ENCODE measurements at regions not wholly inside any gene's neighbourhood (a gene's known extent, or its start where the extent isn't known, plus 50 kb on each side); places are given as distances from the start of the nearest gene placed in this dataset.

- POLR2A ChIA-PET = no interaction called here
- Mint-ChIP-seq H3K27ac (no peak overlapping the region), H3K27me3 (no peaks in the 10 kb centered on the region), H3K4me1 (peaks cover 29% of the 10 kb centered on the region), H3K36me3 (ENCODE audit: low read depth) (peaks cover 15% of the 10 kb centered on the region), H3K4me3 (no peak overlapping the region), H3K9me3 (ENCODE audit: low read depth) (peaks cover 12% of the 10 kb centered on the region)
- intact Hi-C loops (cut with DNase I, micrococcal nuclease) = loop anchor here in 1 of 2 experiments (2.0 kb wide), 1 partner anchor 420 kb away; no protein-coding TSS in a partner anchor
- no peak for DNase-seq
- no peak for ATAC-seq
- CTCF ChIA-PET = interaction anchor here (1.0 kb wide), 1 partner anchor 29 kb away, joined by 3 read pairs; no protein-coding TSS in a partner anchor
Observed at GRCh38 chr3:106004826-106005225, 136.0 kb upstream of the CBLB start.

DNA sequence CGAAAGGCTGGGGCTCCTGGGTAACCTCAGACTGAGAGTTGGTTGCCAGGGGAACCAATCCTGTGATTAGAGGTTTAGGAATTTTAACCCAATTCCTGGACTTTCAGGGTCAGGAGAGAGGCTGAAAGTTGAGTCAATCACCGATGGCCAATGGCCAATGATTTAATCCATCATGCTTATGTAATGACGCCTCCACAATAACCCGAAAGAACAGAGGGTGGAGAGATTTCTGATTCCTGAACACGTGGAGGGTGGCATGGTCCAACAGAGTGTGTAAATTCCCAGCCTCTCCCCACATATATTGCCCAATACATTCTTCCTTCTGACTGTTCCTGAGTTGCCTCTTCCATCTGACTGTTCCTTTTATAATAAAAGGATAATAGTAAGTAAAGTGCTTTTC is 137.2 kb upstream of the CBLB start:
- ChIA-PET CTCF (no interaction called here), POLR2A (no interaction called here)
- peaks cover 8% of the 10 kb centered on the region for H3K9me3 Mint-ChIP-seq (ENCODE audit: low read depth)
- intact Hi-C loops (cut with DNase I, micrococcal nuclease) = no loop called here
- H3K4me1 Mint-ChIP-seq = peaks cover 41% of the 10 kb centered on the region
- ATAC-seq (no peak), DNase-seq (no peak)
- H3K4me3 Mint-ChIP-seq = no peak overlapping the region
- H3K27ac Mint-ChIP-seq = no peak overlapping the region
- H3K36me3 Mint-ChIP-seq (ENCODE audit: low read depth) = peaks cover 20% of the 10 kb centered on the region
- no peaks in the 10 kb centered on the region for H3K27me3 Mint-ChIP-seq

GRCh38 chr3:106006571-106006970 is 137.8 kb upstream of the CBLB start:
- Mint-ChIP-seq H3K27me3 (no peaks in the 10 kb centered on the region), H3K36me3 (ENCODE audit: low read depth) (peaks cover 20% of the 10 kb centered on the region), H3K9me3 (ENCODE audit: low read depth) (peaks cover 8% of the 10 kb centered on the region), H3K4me1 (peaks cover 47% of the 10 kb centered on the region), H3K27ac (no peak overlapping the region), H3K4me3 (no peak overlapping the region)
- ChIA-PET POLR2A (no interaction called here), CTCF (interaction anchor here (0.6 kb wide), 1 partner anchor 178 kb away, joined by 3 read pairs; no protein-coding TSS in a partner anchor)
- intact Hi-C loops (cut with DNase I, micrococcal nuclease) = no loop called here
- ATAC-seq = no peak
- no peak for DNase-seq

DNA sequence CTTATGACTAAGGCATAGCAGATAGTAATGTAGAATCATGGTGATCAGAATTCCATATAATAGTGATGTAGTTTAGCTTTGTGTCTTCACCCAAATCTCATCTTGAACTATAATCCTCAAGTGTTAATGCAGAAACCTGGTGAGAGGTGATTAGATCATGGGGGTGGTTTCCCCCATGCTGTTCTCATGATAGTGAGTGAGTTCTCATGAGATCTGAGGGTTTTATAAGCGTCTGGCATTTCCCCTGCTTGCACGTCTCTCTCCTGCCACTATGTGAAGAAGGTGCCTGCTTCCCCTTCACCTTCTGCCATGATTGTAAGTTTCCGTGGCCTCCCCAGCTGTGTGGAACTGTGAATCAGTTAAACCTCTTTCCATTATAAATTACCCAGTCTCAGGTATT is 138.7 kb upstream of the CBLB start:
- CTCF ChIA-PET = no interaction called here
- H3K4me1 Mint-ChIP-seq = peaks cover 51% of the 10 kb centered on the region

GRCh38 chr3:106008766-106009165 is 140.0 kb upstream of the CBLB start:
- Mint-ChIP-seq H3K4me1 (peaks cover 53% of the 10 kb centered on the region), H3K27me3 (no peaks in the 10 kb centered on the region), H3K27ac (no peak overlapping the region), H3K4me3 (no peak overlapping the region), H3K9me3 (ENCODE audit: low read depth) (peaks cover 11% of the 10 kb centered on the region), H3K36me3 (ENCODE audit: low read depth) (peaks cover 22% of the 10 kb centered on the region)
- ATAC-seq (no peak), DNase-seq (no peak)
- ChIA-PET POLR2A (no interaction called here), CTCF (no interaction called here)
- intact Hi-C loops (cut with DNase I, micrococcal nuclease) = no loop called here

More for the DNA sequence above, 138.7 kb upstream of the CBLB start:
- DNase-seq (peak; percentile 35), ATAC-seq (no peak)
- no peak overlapping the region for H3K27ac Mint-ChIP-seq
- POLR2A ChIA-PET = no interaction called here
- peaks cover 22% of the 10 kb centered on the region for H3K36me3 Mint-ChIP-seq (ENCODE audit: low read depth)
- no peaks in the 10 kb centered on the region for H3K27me3 Mint-ChIP-seq
- intact Hi-C loops (cut with DNase I, micrococcal nuclease) = no loop called here
- peaks cover 10% of the 10 kb centered on the region for H3K9me3 Mint-ChIP-seq (ENCODE audit: low read depth)
- no peak overlapping the region for H3K4me3 Mint-ChIP-seq

GRCh38 chr3:106010829-106011228 is 142.0 kb upstream of the CBLB start:
- H3K27me3 Mint-ChIP-seq = no peaks in the 10 kb centered on the region
- H3K36me3 Mint-ChIP-seq (ENCODE audit: low read depth) = peaks cover 27% of the 10 kb centered on the region
- H3K4me3 Mint-ChIP-seq = peak overlapping the region; percentile 21
- H3K4me1 Mint-ChIP-seq = peaks cover 57% of the 10 kb centered on the region
- ATAC-seq = peak; percentile 78
- intact Hi-C loops (cut with DNase I, micrococcal nuclease) = loop anchor here (1.0 to 10.0 kb wide), 15 partner anchors 108 to 644 kb away; partner anchors contain the start of genes CBLB (in 2 of the 2) and ALCAM (in 1 of the 2)
- ChIA-PET POLR2A (no interaction called here), CTCF (interaction anchor here (0.7 to 1.6 kb wide), 4 partner anchors 9 to 598 kb away, joined by 3 to 6 read pairs (median 4); no protein-coding TSS in a partner anchor)
- DNase-seq = no peak
- peaks cover 11% of the 10 kb centered on the region for H3K9me3 Mint-ChIP-seq (ENCODE audit: low read depth)
- H3K27ac Mint-ChIP-seq = peak overlapping the region; percentile 84

DNA sequence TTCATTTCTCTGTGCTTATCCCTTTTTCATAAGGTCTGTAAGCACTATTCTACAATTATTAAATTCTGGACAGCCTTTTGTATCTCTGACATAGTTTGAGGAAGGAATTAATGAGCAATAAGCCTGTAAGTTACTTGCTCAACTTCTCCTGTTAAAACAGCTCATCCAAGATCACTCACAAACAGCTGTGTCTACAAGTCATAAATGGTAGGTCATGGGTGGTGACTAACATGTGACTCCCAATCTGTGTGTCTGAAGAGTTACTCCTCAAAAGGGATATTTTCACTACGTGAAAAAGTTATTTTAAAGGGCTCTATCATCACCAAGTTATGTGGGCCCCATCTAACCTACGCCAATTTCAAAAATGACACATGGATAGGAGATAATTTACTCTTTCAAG is 145.2 kb upstream of the CBLB start:
- intact Hi-C loops (cut with DNase I, micrococcal nuclease) = loop anchor here (1.0 to 10.0 kb wide), 12 partner anchors 35 to 647 kb away; partner anchors contain the start of genes CBLB (in 2 of the 2) and ALCAM (in 1 of the 2)
- peaks cover 50% of the 10 kb centered on the region for H3K4me1 Mint-ChIP-seq
- DNase-seq (peak; percentile 19), ATAC-seq (peak; percentile 72)
- H3K27ac Mint-ChIP-seq = peak overlapping the region; percentile 68
- no peak overlapping the region for H3K4me3 Mint-ChIP-seq
- CTCF ChIA-PET = no interaction called here
- H3K27me3 Mint-ChIP-seq = no peaks in the 10 kb centered on the region
- peaks cover 9% of the 10 kb centered on the region for H3K9me3 Mint-ChIP-seq (ENCODE audit: low read depth)
- POLR2A ChIA-PET = interaction anchor here (0.7 kb wide), 1 partner anchor 45 kb away, joined by 3 read pairs; no protein-coding TSS in a partner anchor
- peaks cover 21% of the 10 kb centered on the region for H3K36me3 Mint-ChIP-seq (ENCODE audit: low read depth)

DNA sequence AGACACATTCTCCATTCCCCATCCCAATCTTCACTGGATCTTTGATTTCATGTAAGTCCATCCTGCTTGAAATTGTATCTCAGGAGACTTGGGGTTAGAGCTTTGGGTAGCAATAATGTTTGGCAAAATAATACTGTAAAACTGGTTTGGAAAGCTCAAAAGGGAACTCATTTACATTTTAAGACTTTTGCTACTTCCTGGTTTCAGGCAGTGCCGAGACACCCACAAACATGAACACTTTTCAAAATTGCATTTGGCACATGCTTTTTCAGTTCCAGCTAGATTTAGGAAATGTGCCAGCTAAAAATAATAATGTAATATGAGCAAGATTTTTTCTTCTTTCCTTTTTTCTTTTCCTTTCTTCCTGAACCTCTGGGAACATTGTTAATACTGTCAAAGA is 145.7 kb upstream of the CBLB start:
- intact Hi-C loops (cut with DNase I, micrococcal nuclease) = loop anchor here (1.0 to 10.0 kb wide), 12 partner anchors 35 to 647 kb away; partner anchors contain the start of genes CBLB (in 2 of the 2) and ALCAM (in 1 of the 2)
- peak overlapping the region; percentile 68 for H3K27ac Mint-ChIP-seq
- ATAC-seq (no peak), DNase-seq (no peak)
- no peak overlapping the region for H3K4me3 Mint-ChIP-seq
- ChIA-PET CTCF (no interaction called here), POLR2A (interaction anchor here (0.7 kb wide), 1 partner anchor 44 kb away, joined by 3 read pairs; no protein-coding TSS in a partner anchor)
- H3K27me3 Mint-ChIP-seq = no peaks in the 10 kb centered on the region
- H3K9me3 Mint-ChIP-seq (ENCODE audit: low read depth) = peaks cover 8% of the 10 kb centered on the region
- peaks cover 46% of the 10 kb centered on the region for H3K4me1 Mint-ChIP-seq
- peaks cover 15% of the 10 kb centered on the region for H3K36me3 Mint-ChIP-seq (ENCODE audit: low read depth)

DNA sequence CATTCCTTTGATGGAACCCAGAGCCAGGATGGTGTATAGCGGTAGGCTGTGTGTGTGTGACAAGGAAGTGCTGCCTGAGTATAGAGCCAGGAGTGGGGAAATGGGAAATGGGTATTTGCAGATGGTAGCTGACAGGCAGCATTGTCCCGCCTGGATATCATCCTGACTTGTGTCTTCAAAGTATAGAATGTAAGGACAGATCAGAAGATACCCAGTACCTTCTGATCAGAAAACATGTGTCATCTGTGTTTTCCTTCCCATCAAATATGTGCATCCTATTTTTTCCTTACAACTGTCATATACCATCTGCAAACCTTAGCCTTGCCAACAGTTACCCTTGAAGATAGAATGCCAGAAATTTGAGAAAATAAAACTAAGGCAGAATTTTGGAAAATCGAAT is 146.2 kb upstream of the CBLB start:
- H3K4me1 Mint-ChIP-seq = peaks cover 42% of the 10 kb centered on the region
- peaks cover 6% of the 10 kb centered on the region for H3K9me3 Mint-ChIP-seq (ENCODE audit: low read depth)
- ATAC-seq = no peak
- peak overlapping the region; percentile 68 for H3K27ac Mint-ChIP-seq
- DNase-seq = no peak
- intact Hi-C loops (cut with DNase I, micrococcal nuclease) = loop anchor here (1.0 to 10.0 kb wide), 12 partner anchors 34 to 648 kb away; partner anchors contain the start of genes CBLB (in 2 of the 2) and ALCAM (in 1 of the 2)
- H3K36me3 Mint-ChIP-seq (ENCODE audit: low read depth) = peaks cover 11% of the 10 kb centered on the region
- POLR2A ChIA-PET = no interaction called here
- H3K27me3 Mint-ChIP-seq = no peaks in the 10 kb centered on the region
- no peak overlapping the region for H3K4me3 Mint-ChIP-seq
- CTCF ChIA-PET = no interaction called here

GRCh38 chr3:106018102-106018501 is 149.3 kb upstream of the CBLB start:
- no peak overlapping the region for H3K4me3 Mint-ChIP-seq
- peaks cover 21% of the 10 kb centered on the region for H3K4me1 Mint-ChIP-seq
- intact Hi-C loops (cut with DNase I, micrococcal nuclease) = loop anchor here in 1 of 2 experiments (10.0 kb wide), 1 partner anchor 343 kb away; no protein-coding TSS in a partner anchor
- ATAC-seq (no peak), DNase-seq (no peak)
- peaks cover 5% of the 10 kb centered on the region for H3K36me3 Mint-ChIP-seq (ENCODE audit: low read depth)
- CTCF ChIA-PET = interaction anchor here (0.6 to 1.3 kb wide), 2 partner anchors 10 to 16 kb away, joined by 3 read pairs; no protein-coding TSS in a partner anchor
- H3K9me3 Mint-ChIP-seq (ENCODE audit: low read depth) = peaks cover 3% of the 10 kb centered on the region
- H3K27ac Mint-ChIP-seq = no peak overlapping the region
- POLR2A ChIA-PET = no interaction called here
- H3K27me3 Mint-ChIP-seq = no peaks in the 10 kb centered on the region

GRCh38 chr3:106018929-106019550 is 150.2 kb upstream of the CBLB start:
- H3K4me1 Mint-ChIP-seq = peaks cover 14% of the 10 kb centered on the region
- no peak overlapping the region for H3K27ac Mint-ChIP-seq
- H3K9me3 Mint-ChIP-seq (ENCODE audit: low read depth) = peaks cover 3% of the 10 kb centered on the region
- DNase-seq (no peak), ATAC-seq (no peak)
- intact Hi-C loops (cut with DNase I, micrococcal nuclease) = loop anchor here in 1 of 2 experiments (10.0 kb wide), 1 partner anchor 344 kb away; no protein-coding TSS in a partner anchor
- H3K27me3 Mint-ChIP-seq = no peaks in the 10 kb centered on the region
- no peak overlapping the region for H3K4me3 Mint-ChIP-seq
- ChIA-PET CTCF (interaction anchor here (1.4 kb wide), 1 partner anchor 8 kb away, joined by 6 read pairs; no protein-coding TSS in a partner anchor), POLR2A (no interaction called here)
- H3K36me3 Mint-ChIP-seq (ENCODE audit: low read depth) = peaks cover 5% of the 10 kb centered on the region

GRCh38 chr3:106022913-106023312 is 154.1 kb upstream of the CBLB start:
- no peak overlapping the region for H3K4me3 Mint-ChIP-seq
- ChIA-PET POLR2A (no interaction called here), CTCF (interaction anchor here (0.5 to 1.1 kb wide), 2 partner anchors 12 to 44 kb away, joined by 3 to 4 read pairs; no protein-coding TSS in a partner anchor)

More at GRCh38 chr3:106022913-106023312, 154.1 kb upstream of the CBLB start:
- ATAC-seq (no peak), DNase-seq (no peak)
- peaks cover 2% of the 10 kb centered on the region for H3K9me3 Mint-ChIP-seq (ENCODE audit: low read depth)
- H3K4me1 Mint-ChIP-seq = peaks cover 7% of the 10 kb centered on the region
- no peaks in the 10 kb centered on the region for H3K27me3 Mint-ChIP-seq
- intact Hi-C loops (cut with DNase I, micrococcal nuclease) = no loop called here
- no peaks in the 10 kb centered on the region for H3K36me3 Mint-ChIP-seq (ENCODE audit: low read depth)
- H3K27ac Mint-ChIP-seq = no peak overlapping the region
